ENCODE measurements at regions not wholly inside any gene's neighbourhood (a gene's known extent, or its start where the extent isn't known, plus 50 kb on each side); places are given as distances from the start of the nearest gene placed in this dataset.

- ATAC-seq (no peak), DNase-seq (no peak)
- Histone ChIP-seq H3K4me1 (no peaks in the 10 kb centered on the region), H3K27ac (no peak overlapping the region), H3K4me3 (no peak overlapping the region), H3K27me3 (no peaks in the 10 kb centered on the region), H3K36me3 (no peaks in the 10 kb centered on the region), H3K9me3 (no peaks in the 10 kb centered on the region)
- in situ Hi-C loops (cut with MboI; ENCODE audit: low sequenced_read_pairs in 4 of 4) (no loop called here), intact Hi-C loops (cut with DNase I; ENCODE audit: low total_unique reads) (no loop called here)
- TF ChIP-seq CTCF (IDR thresholded peaks at IDR 0.05 in 4 of 5, conservative IDR thresholded peaks at IDR 0.05 in 1 of 5): no peak
- TF ChIP-seq POLR2A (IDR thresholded peaks at IDR 0.05): no peak
Measured at GRCh38 chrX:138858438-138858837, 146.9 kb upstream of the FGF13 start.

GRCh38 chrX:138856881-138857604, 145.5 kb upstream of the FGF13 start:
- DNase-seq (no peak), ATAC-seq (no peak)
- H3K27me3 ChIP-seq: no peaks in the 10 kb centered on the region
- intact Hi-C loops (cut with DNase I; ENCODE audit: low total_unique reads): no loop called here
- H3K4me3 ChIP-seq: no peak overlapping the region
- in situ Hi-C loops (cut with MboI; ENCODE audit: low sequenced_read_pairs in 4 of 4): no loop called here
- no peak for TF ChIP-seq CTCF (IDR thresholded peaks at IDR 0.05 in 4 of 5, conservative IDR thresholded peaks at IDR 0.05 in 1 of 5)
- TF ChIP-seq POLR2A (IDR thresholded peaks at IDR 0.05): no peak
- no peaks in the 10 kb centered on the region for H3K4me1 ChIP-seq
- H3K27ac ChIP-seq: no peak overlapping the region
- no peaks in the 10 kb centered on the region for H3K9me3 ChIP-seq
- H3K36me3 ChIP-seq: no peaks in the 10 kb centered on the region

- Histone ChIP-seq H3K9me3 (no peaks in the 10 kb centered on the region), H3K4me1 (no peaks in the 10 kb centered on the region), H3K4me3 (no peak overlapping the region), H3K27me3 (no peaks in the 10 kb centered on the region), H3K27ac (no peak overlapping the region), H3K36me3 (no peaks in the 10 kb centered on the region)
- DNase-seq: no peak
- intact Hi-C loops (cut with DNase I; ENCODE audit: low total_unique reads): no loop called here
- in situ Hi-C loops (cut with MboI; ENCODE audit: low sequenced_read_pairs in 4 of 4): no loop called here
- ATAC-seq: no peak
- TF ChIP-seq POLR2A (IDR thresholded peaks at IDR 0.05): no peak
- TF ChIP-seq CTCF (IDR thresholded peaks at IDR 0.05 in 4 of 5, conservative IDR thresholded peaks at IDR 0.05 in 1 of 5): no peak
Measured at GRCh38 chrX:138853936-138854335, 142.4 kb upstream of the FGF13 start.

GRCh38 chrX:138849521-138849920, 138.0 kb upstream of the FGF13 start:
- ATAC-seq (no peak), DNase-seq (no peak)
- intact Hi-C loops (cut with DNase I; ENCODE audit: low total_unique reads): no loop called here
- no peaks in the 10 kb centered on the region for H3K4me1 ChIP-seq
- H3K27me3 ChIP-seq: no peaks in the 10 kb centered on the region
- no peaks in the 10 kb centered on the region for H3K36me3 ChIP-seq
- H3K27ac ChIP-seq: no peak overlapping the region
- in situ Hi-C loops (cut with MboI; ENCODE audit: low sequenced_read_pairs in 4 of 4): no loop called here
- no peak overlapping the region for H3K4me3 ChIP-seq
- no peaks in the 10 kb centered on the region for H3K9me3 ChIP-seq
- TF ChIP-seq CTCF (IDR thresholded peaks at IDR 0.05 in 4 of 5, conservative IDR thresholded peaks at IDR 0.05 in 1 of 5) (no peak), POLR2A (IDR thresholded peaks at IDR 0.05) (no peak)

GRCh38 chrX:138847930-138848329, 136.4 kb upstream of the FGF13 start:
- in situ Hi-C loops (cut with MboI; ENCODE audit: low sequenced_read_pairs in 4 of 4): no loop called here
- Histone ChIP-seq H3K27ac (no peak overlapping the region), H3K4me1 (no peaks in the 10 kb centered on the region), H3K9me3 (no peaks in the 10 kb centered on the region), H3K4me3 (no peak overlapping the region), H3K27me3 (no peaks in the 10 kb centered on the region), H3K36me3 (no peaks in the 10 kb centered on the region)
- intact Hi-C loops (cut with DNase I; ENCODE audit: low total_unique reads): no loop called here
- no peak for ATAC-seq
- TF ChIP-seq POLR2A (IDR thresholded peaks at IDR 0.05) (no peak), CTCF (IDR thresholded peaks at IDR 0.05 in 4 of 5, conservative IDR thresholded peaks at IDR 0.05 in 1 of 5) (no peak)
- no peak for DNase-seq
